ENCODE measurements at regions not wholly inside any gene's neighbourhood (a gene's known extent, or its start where the extent isn't known, plus 50 kb on each side); places are given as distances from the start of the nearest gene placed in this dataset.
"Not testable (repeated sequence)": the region's sequence is repeated elsewhere in the genome, so short reads cannot be mapped to it uniquely, and the experiment has no call there.

GRCh38 chr20:12458241-12458640, 540.5 kb downstream of the BTBD3 start:
- no peak for DNase-seq (ENCODE audit: low read depth)

- no peak for DNase-seq (ENCODE audit: low read depth)
Observed at GRCh38 chr20:12464036-12464435, 544.7 kb upstream of the SPTLC3 start.

DNA sequence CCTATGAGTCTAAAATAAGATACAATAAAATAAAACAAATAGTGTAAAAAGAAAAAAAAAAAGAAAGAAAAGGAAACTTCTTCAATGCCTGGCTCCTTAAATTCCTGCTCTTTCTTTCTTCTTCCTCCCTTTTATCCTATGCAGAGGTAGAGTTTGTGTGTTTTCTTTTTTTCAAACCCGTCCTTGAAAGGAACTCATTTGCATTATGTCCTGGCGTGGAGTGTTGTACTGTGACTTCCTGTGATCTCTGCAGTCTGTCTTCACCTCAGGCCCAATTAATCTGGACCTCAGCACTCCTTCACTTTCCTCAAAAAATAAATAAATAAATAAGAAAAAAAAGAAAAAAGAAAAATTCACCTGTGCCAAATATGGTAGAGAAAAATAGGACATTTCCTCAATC, 541.9 kb upstream of the SPTLC3 start:
- DNase-seq (ENCODE audit: low read depth) = no peak

- no peak for DNase-seq (ENCODE audit: low read depth)
Observed at GRCh38 chr20:12467758-12468157, 541.0 kb upstream of the SPTLC3 start.

- no peak for DNase-seq (ENCODE audit: low read depth)
Observed at GRCh38 chr20:12482661-12483060, 526.1 kb upstream of the SPTLC3 start.

DNA sequence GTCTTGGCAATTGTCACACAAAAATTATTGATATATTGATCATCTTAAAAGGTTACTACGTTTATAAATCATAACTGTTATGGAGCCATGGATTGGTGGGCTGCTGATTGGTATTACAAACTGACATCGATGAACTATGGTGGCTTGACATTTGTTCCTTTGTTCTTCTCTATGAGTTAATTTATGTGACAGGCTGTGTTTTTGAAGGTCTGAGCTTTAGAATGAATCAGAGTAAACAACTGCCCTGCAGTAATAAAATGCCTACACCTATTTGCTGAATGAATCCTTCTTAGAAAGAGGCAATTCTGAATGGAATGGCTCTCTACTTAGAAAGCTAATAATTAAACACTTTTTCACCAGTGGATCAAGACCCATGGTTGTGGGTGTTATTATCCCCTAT, 506.3 kb upstream of the SPTLC3 start:
- DNase-seq (ENCODE audit: low read depth) = no peak

- DNase-seq (ENCODE audit: low read depth) = no peak
Observed at GRCh38 chr20:12504779-12505178, 504.0 kb upstream of the SPTLC3 start.

GRCh38 chr20:12511499-12511898, 497.3 kb upstream of the SPTLC3 start:
- DNase-seq (ENCODE audit: low read depth) = no peak

- DNase-seq (ENCODE audit: low read depth) = no peak
Observed at GRCh38 chr20:12512755-12513154, 496.0 kb upstream of the SPTLC3 start.

GRCh38 chr20:12528104-12528503, 480.7 kb upstream of the SPTLC3 start:
- DNase-seq (ENCODE audit: low read depth) = no peak

DNA sequence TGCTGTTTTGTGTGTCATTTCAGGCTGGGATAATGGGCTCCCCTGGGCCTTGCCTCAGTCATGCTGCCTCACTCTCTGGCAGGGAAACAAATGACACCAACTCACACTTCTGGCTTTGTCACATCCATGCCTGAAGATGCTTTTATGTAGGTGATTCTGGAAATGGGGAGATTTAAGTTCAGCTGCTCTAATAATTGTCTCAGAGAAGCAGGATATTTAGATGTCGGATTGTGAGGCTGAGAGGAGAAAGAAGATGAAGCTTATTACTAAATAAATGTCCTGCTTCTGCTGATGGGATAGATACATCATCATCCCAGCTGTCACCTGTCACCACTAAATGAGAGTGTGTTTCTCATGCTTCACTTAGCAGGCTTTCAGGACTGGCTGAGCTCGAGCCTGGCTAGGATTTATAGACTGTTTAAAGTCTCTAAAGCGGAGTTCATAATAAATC, 480.2 kb upstream of the SPTLC3 start:
- no peak for DNase-seq (ENCODE audit: low read depth)

DNA sequence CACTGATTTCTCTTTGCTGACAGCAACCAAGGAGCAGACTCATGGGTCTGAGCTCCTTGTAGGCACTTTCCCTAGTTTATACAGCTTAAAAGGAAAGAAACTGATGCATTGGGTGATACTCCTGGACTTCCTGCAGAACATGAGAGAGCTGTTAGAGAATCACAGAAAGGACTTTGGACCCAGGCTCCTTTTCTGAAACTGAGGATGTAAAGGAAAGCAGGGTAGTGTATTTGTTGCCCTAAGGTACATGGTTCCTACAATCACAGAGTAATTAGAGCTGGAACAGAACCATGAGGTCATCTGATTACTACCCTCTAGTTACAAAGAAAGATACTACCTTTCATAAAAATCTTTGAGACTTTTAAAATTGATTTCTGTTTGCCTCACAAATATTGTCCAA, 477.1 kb upstream of the SPTLC3 start:
- DNase-seq (ENCODE audit: low read depth) = no peak

- DNase-seq (ENCODE audit: low read depth) = no peak
Observed at GRCh38 chr20:12535316-12535715, 473.5 kb upstream of the SPTLC3 start.

DNA sequence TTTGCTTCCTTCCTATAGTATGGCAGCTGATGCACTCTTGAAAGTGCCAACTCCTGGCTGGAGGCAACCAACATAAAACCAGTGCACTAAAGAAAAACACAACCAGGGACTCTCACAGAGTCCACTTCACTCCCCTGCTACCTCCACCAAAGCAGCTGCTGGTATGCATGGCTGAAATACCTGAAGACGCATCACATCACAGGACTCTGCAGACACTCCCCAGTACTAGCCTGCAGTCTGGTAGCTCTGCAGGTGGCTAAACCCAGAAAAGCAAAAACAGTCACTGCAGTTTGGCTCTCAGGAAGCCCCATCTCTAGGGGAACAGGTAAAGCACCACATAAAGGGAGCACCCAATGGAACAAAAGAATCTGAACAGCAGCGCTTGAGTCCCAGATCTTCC, 473.0 kb upstream of the SPTLC3 start:
- no peak for DNase-seq (ENCODE audit: low read depth)

DNA sequence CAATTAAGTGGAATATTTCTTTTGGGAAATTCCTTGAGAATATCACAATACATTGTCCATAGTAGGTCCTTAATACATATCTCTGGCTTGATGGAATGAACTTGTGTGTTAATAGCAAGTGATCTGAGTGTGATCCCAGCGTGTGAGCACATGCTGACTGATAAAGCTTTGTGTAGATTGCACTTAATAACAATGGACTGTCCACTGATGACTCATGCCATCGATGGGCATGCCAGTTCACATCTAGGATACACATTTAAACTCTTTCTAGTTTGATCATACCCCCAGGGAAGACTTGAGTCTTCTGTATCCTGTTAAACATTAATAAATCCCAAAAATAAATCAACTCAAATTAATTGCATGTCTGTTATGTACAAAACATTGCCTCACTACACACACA, 454.3 kb upstream of the SPTLC3 start:
- DNase-seq (ENCODE audit: low read depth) = no peak

- no peak for DNase-seq (ENCODE audit: low read depth)
Observed at GRCh38 chr20:12555369-12555768, 453.4 kb upstream of the SPTLC3 start.

DNA sequence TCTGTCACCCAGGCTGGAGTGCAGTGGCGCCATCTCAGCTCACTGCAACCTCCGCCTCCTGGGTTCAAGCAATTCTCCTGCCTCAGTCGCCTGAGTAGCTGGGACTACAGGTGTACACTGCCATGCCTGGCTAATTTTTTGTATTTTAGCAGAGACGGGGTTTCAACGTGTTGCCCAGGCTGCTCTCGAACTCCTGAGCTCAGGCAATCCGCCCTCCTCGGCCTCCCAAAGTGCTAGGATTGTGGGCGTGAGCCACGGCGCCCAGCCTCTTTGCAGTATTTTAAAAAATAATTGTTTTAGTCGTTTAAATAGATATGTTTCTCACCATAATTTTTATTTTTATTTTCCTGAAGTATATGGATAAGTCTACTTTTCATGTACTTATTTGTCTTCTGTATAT, 452.9 kb upstream of the SPTLC3 start:
- not testable (repeated sequence) for DNase-seq (ENCODE audit: low read depth)

DNA sequence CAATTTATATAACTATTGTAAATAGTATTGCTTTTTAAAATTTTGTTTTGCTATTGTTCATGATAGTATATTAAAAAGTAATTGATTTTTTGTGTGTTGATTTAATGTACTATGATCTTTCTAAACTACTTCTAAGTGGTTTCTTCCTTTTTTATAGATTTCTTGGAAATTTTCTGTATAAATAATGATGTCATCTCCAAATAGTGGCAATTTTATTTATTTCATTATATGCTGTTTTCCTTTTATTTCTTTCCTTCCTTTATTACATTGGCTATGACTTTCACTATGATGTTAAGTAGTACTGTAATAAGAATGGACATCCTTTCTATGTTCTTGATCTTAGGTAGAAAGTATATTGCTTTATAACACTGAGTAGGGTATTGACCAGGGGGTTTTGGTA, 451.5 kb upstream of the SPTLC3 start:
- DNase-seq (ENCODE audit: low read depth) = no peak

DNA sequence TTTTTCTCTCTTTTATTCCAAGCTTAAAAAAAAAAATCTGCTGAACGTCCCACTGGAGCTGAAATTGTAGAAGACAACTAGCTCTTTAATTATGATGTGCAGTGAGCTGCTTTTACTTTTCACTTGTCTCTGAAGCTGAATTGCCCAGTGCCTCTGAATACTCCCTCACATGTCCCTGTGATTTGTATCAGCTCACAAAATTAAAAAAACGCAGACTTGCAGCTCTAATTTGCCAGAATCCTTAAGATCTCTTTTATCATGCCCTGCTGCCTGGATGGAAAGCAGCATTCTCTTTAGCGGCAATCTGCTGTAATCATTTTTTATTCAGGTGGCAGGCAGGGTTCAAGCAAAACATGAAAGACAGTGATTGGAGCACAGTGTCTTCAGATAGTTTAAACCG, 443.8 kb upstream of the SPTLC3 start:
- no peak for DNase-seq (ENCODE audit: low read depth)

GRCh38 chr20:12566596-12566995, 442.2 kb upstream of the SPTLC3 start:
- DNase-seq (ENCODE audit: low read depth) = no peak

GRCh38 chr20:12570371-12570770, 438.4 kb upstream of the SPTLC3 start:
- no peak for DNase-seq (ENCODE audit: low read depth)

GRCh38 chr20:12573442-12573841, 435.3 kb upstream of the SPTLC3 start:
- no peak for DNase-seq (ENCODE audit: low read depth)

DNA sequence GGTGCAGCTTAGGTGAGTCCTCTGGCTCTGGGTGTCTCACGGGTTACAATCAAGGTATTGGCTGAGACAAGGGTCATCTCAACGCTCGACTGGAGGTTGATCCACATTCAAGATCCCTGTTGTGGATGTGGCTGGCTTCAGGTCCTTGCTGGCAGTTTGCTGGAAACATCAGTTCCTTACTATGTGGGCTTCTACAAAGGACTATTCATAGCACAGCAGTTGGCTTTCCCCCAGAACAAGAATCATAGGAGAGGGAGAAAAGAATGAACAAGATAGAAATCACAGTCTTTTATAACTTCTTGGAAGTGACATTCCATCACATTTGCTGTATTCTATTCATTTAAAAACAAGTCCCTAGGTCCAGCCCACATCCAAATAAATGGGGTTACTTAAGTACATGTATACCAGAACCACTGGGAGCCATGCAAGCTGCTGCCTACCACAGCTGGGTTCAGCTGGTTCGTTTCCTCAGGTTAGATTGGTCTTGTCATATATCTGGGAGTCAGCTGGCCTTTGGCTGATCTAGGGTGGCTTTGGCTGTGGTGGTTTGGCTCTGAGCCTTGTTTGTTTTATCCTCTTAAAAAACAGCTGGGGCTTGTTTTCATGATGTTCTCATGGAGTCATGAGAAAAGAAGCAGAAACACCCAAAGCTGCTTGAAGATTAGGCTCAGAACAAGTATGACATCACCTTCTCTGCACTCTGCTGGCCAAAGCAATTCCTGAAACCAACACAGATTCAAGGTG, 433.2 kb upstream of the SPTLC3 start:
- DNase-seq (ENCODE audit: low read depth) = no peak

GRCh38 chr20:12577213-12577612, 431.6 kb upstream of the SPTLC3 start:
- DNase-seq (ENCODE audit: low read depth) = no peak
